Vagina (tissue), 2 donors: ENCODE measurements at regions not wholly inside any gene's neighbourhood (a gene's known extent, or its start where the extent isn't known, plus 50 kb on each side); places are given as distances from the start of the nearest gene placed in this dataset.
"Not testable (repeated sequence)": the region's sequence is repeated elsewhere in the genome, so short reads cannot be mapped to it uniquely, and the experiment has no call there.

Experiments
- DNase-seq, 2 donors: peaks; one replicate each; pipeline ENCODE4 v3.0.0-alpha.2; 2017; ENCODE audit errors: extremely low spot score in 2 of 2
- H3K27ac ChIP-seq: fragments of 200-600 bp; sonication (generic); one replicate; pipeline ENCODE4 v1.5.1; 2019
- H3K27me3 ChIP-seq: fragments of 200-600 bp; sonication (generic); one replicate; pipeline ENCODE4 v1.5.1; 2019
- H3K36me3 ChIP-seq, 2 donors: fragments of 200-600 bp; sonication (generic); one replicate each; pipeline ENCODE4 v1.5.1; 2017 to 2019
- H3K4me1 ChIP-seq: fragments of 200-600 bp; sonication (generic); one replicate; pipeline ENCODE4 v1.5.1; 2019
- H3K4me3 ChIP-seq, 2 donors: fragments of 200-600 bp; sonication (generic); 1 replicate in 1 of 2; 2 replicates in 1 of 2; pipeline ENCODE4 v1.5.1; 2016 to 2019
- H3K9me3 ChIP-seq: fragments of 200-600 bp; sonication (generic); one replicate; pipeline ENCODE4 v1.5.1; 2019
- CTCF ChIP-seq, 3 experiments: fragments of 450-650 bp in 2 of 3; fragments of 200-600 bp in 1 of 3; sonication (generic) in 1 of 3; IDR thresholded peaks; one replicate each; pipeline ENCODE4 v1.5.1; 2017 to 2019; ENCODE audit warnings: antibody characterized with exemption in 3 of 3, mild to moderate bottlenecking in 2 of 3, moderate library complexity in 2 of 3
- POLR2A ChIP-seq, 2 donors: fragments of 450-650 bp; IDR thresholded peaks; one replicate each; pipeline ENCODE4 v1.6.1; 2017; ENCODE audit warnings: antibody characterized with exemption in 2 of 2, mild to moderate bottlenecking in 2 of 2, moderate library complexity in 2 of 2
- POLR2AphosphoS5 ChIP-seq, 2 donors: sonication (generic); formaldehyde crosslinking; IDR thresholded peaks; one replicate each; pipeline ENCODE4 v1.9.0; 2017; ENCODE audit warnings: antibody characterized with exemption in 2 of 2, mild to moderate bottlenecking in 2 of 2, low read depth in 1 of 2; ENCODE audit not compliant: insufficient read depth in 1 of 2
- intact Hi-C: fragments of 100-400 bp; cut with DNase I; formaldehyde crosslinking; loops from one replicate; pipeline ENCODE4 v1.15.1; 2023

- no peak for DNase-seq
- intact Hi-C loops = no loop called here
- no peaks in the 10 kb centered on the region for H3K9me3 ChIP-seq
These were observed 103.5 kb downstream of the NPIPB11 start for GRCh38 chr16:29302976-29303375.

GRCh38 chr16:29302433-29302832 lies 104.1 kb downstream of the NPIPB11 start:
- intact Hi-C loops, H3K27me3 ChIP-seq, H3K27ac ChIP-seq, H3K9me3 ChIP-seq, H3K36me3 ChIP-seq, H3K4me3 ChIP-seq, DNase-seq: not testable (repeated sequence)
- peaks cover 17% of the 10 kb centered on the region for H3K4me1 ChIP-seq

More at GRCh38 chr16:29302976-29303375, 103.5 kb downstream of the NPIPB11 start:
- Histone ChIP-seq H3K4me1 (peaks cover 17% of the 10 kb centered on the region), H3K27me3 (no peaks in the 10 kb centered on the region), H3K27ac (no peak overlapping the region), H3K36me3 (no peaks in the 10 kb centered on the region), H3K4me3 (no peak overlapping the region)
- no peak for TF ChIP-seq POLR2AphosphoS5 (IDR thresholded peaks at IDR 0.05; ENCODE audit: insufficient read depth in 1 of 2, low read depth in 1 of 2)
- no peak for TF ChIP-seq POLR2A (IDR thresholded peaks at IDR 0.05)
- TF ChIP-seq CTCF (IDR thresholded peaks at IDR 0.05) = no peak

GRCh38 chr16:29301662-29302285 lies 104.7 kb downstream of the NPIPB11 start:
- H3K4me3 ChIP-seq, H3K9me3 ChIP-seq, H3K36me3 ChIP-seq, intact Hi-C loops, H3K27me3 ChIP-seq, DNase-seq: not testable (repeated sequence)
- H3K27ac ChIP-seq = peak overlapping the region; percentile 82
- H3K4me1 ChIP-seq = peaks cover 17% of the 10 kb centered on the region

- H3K36me3 ChIP-seq, DNase-seq, H3K27me3 ChIP-seq, intact Hi-C loops, H3K9me3 ChIP-seq: not testable (repeated sequence)
- Histone ChIP-seq H3K4me1 (peaks cover 17% of the 10 kb centered on the region), H3K27ac (peak overlapping the region; percentile 82), H3K4me3 (peak overlapping the region in 1 of 2 donors; percentile 3)
These were observed 105.7 kb downstream of the NPIPB11 start for GRCh38 chr16:29300541-29301535.

GRCh38 chr16:29300030-29300491 lies 106.5 kb downstream of the NPIPB11 start:
- H3K27me3 ChIP-seq, H3K36me3 ChIP-seq, intact Hi-C loops, H3K9me3 ChIP-seq: not testable (repeated sequence)
- H3K27ac ChIP-seq = peak overlapping the region; percentile 82
- DNase-seq = peak in 1 of 2 donors; percentile 95
- peak overlapping the region in 1 of 2 donors; percentile 3 for H3K4me3 ChIP-seq
- H3K4me1 ChIP-seq = peaks cover 17% of the 10 kb centered on the region
- peak; percentile 62 to 85 for TF ChIP-seq POLR2AphosphoS5 (IDR thresholded peaks at IDR 0.05; ENCODE audit: insufficient read depth in 1 of 2, low read depth in 1 of 2)

GRCh38 chr16:29298997-29299396 lies 107.5 kb downstream of the NPIPB11 start:
- DNase-seq, H3K27me3 ChIP-seq, intact Hi-C loops, H3K36me3 ChIP-seq, H3K9me3 ChIP-seq, H3K4me3 ChIP-seq: not testable (repeated sequence)
- peak overlapping the region; percentile 82 for H3K27ac ChIP-seq
- H3K4me1 ChIP-seq = peaks cover 17% of the 10 kb centered on the region

- intact Hi-C loops, DNase-seq, H3K36me3 ChIP-seq, H3K27ac ChIP-seq, H3K9me3 ChIP-seq, H3K27me3 ChIP-seq, H3K4me3 ChIP-seq: not testable (repeated sequence)
- H3K4me1 ChIP-seq = peaks cover 17% of the 10 kb centered on the region
These were observed 108.2 kb downstream of the NPIPB11 start for GRCh38 chr16:29298307-29298706.

GRCh38 chr16:29297809-29298177 lies 108.7 kb downstream of the NPIPB11 start:
- H3K9me3 ChIP-seq, intact Hi-C loops, H3K36me3 ChIP-seq, DNase-seq, H3K27me3 ChIP-seq, H3K4me3 ChIP-seq: not testable (repeated sequence)
- peaks cover 17% of the 10 kb centered on the region for H3K4me1 ChIP-seq
- H3K27ac ChIP-seq = peak overlapping the region; percentile 20

GRCh38 chr16:29297144-29297808 lies 109.2 kb downstream of the NPIPB11 start:
- peaks cover 17% of the 10 kb centered on the region for H3K4me1 ChIP-seq
- intact Hi-C loops, H3K9me3 ChIP-seq, DNase-seq, H3K36me3 ChIP-seq, H3K27me3 ChIP-seq, H3K4me3 ChIP-seq: not testable (repeated sequence)
- H3K27ac ChIP-seq = peak overlapping the region; percentile 20

- H3K27me3 ChIP-seq, intact Hi-C loops: not testable (repeated sequence)
These were observed 110.3 kb downstream of the NPIPB11 start for GRCh38 chr16:29296176-29296575.

GRCh38 chr16:29294951-29295795 lies 111.3 kb downstream of the NPIPB11 start:
- DNase-seq, H3K27me3 ChIP-seq, H3K9me3 ChIP-seq, H3K36me3 ChIP-seq, intact Hi-C loops, H3K27ac ChIP-seq, H3K4me3 ChIP-seq: not testable (repeated sequence)
- H3K4me1 ChIP-seq = peaks cover 24% of the 10 kb centered on the region

More at GRCh38 chr16:29296176-29296575, 110.3 kb downstream of the NPIPB11 start:
- peaks cover 27% of the 10 kb centered on the region for H3K4me1 ChIP-seq
- H3K36me3 ChIP-seq, H3K27ac ChIP-seq, H3K4me3 ChIP-seq, H3K9me3 ChIP-seq, DNase-seq: not testable (repeated sequence)
